ENCODE measurements at regions not wholly inside any gene's neighbourhood (a gene's known extent, or its start where the extent isn't known, plus 50 kb on each side); places are given as distances from the start of the nearest gene placed in this dataset.

GRCh38 chr22:34688825-34689224 lies 377.1 kb upstream of the ISX start:
- Histone ChIP-seq H3K36me3 (ENCODE audit: control insufficient read depth in 4 of 4, insufficient read depth in 3 of 4, low read depth in 1 of 4, low read length in 3 of 4) (no peaks in the 10 kb centered on the region), H3K27me3 (ENCODE audit: control insufficient read depth in 4 of 4, insufficient read depth in 4 of 4, low read length in 3 of 4) (no peaks in the 10 kb centered on the region), H3K4me1 (ENCODE audit: control insufficient read depth in 4 of 4, insufficient read depth in 4 of 4, low read length in 3 of 4) (no peaks in the 10 kb centered on the region), H3K4me3 (ENCODE audit: low read depth in 1 of 3, low read length in 3 of 3) (no peak overlapping the region), H3K27ac (ENCODE audit: low read depth in 1 of 2, low read length in 2 of 2) (no peak overlapping the region), H3K9ac (ENCODE audit: low read depth in 1 of 2, low read length in 2 of 2) (no peak overlapping the region), H3K9me3 (ENCODE audit: control insufficient read depth in 4 of 4, low read length in 3 of 4) (no peaks in the 10 kb centered on the region)
- TF ChIP-seq RAD21 (IDR thresholded peaks at IDR 0.05) (no peak), EGR1 (IDR thresholded peaks at IDR 0.05; ENCODE audit: low read depth in 2 of 2) (no peak), FOXA1 (IDR thresholded peaks at IDR 0.05) (no peak), REST (IDR thresholded peaks at IDR 0.05) (no peak), GABPA (IDR thresholded peaks at IDR 0.05 in 1 of 2, conservative IDR thresholded peaks at IDR 0.05 in 1 of 2) (no peak), YY1 (IDR thresholded peaks at IDR 0.05) (no peak), CTCF (IDR thresholded peaks at IDR 0.05; ENCODE audit: low read depth, low read length, missing input control) (no peak), SP1 (IDR thresholded peaks at IDR 0.05) (no peak), FOXA2 (IDR thresholded peaks at IDR 0.05) (no peak), TAF1 (conservative IDR thresholded peaks at IDR 0.05) (no peak), RXRA (IDR thresholded peaks at IDR 0.05) (no peak), HNF4G (IDR thresholded peaks at IDR 0.05) (no peak), JUND (IDR thresholded peaks at IDR 0.05) (no peak), NR2F2 (IDR thresholded peaks at IDR 0.05) (no peak)
- TF ChIP-seq, protein P1, sequence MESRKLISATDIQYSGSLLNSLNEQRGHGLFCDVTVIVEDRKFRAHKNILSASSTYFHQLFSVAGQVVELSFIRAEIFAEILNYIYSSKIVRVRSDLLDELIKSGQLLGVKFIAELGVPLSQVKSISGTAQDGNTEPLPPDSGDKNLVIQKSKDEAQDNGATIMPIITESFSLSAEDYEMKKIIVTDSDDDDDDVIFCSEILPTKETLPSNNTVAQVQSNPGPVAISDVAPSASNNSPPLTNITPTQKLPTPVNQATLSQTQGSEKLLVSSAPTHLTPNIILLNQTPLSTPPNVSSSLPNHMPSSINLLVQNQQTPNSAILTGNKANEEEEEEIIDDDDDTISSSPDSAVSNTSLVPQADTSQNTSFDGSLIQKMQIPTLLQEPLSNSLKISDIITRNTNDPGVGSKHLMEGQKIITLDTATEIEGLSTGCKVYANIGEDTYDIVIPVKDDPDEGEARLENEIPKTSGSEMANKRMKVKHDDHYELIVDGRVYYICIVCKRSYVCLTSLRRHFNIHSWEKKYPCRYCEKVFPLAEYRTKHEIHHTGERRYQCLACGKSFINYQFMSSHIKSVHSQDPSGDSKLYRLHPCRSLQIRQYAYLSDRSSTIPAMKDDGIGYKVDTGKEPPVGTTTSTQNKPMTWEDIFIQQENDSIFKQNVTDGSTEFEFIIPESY (IDR thresholded peaks at IDR 0.05), result no peak
- TF ChIP-seq, protein P2, sequence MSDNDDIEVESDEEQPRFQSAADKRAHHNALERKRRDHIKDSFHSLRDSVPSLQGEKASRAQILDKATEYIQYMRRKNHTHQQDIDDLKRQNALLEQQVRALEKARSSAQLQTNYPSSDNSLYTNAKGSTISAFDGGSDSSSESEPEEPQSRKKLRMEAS (IDR thresholded peaks at IDR 0.05), result no peak
- TF ChIP-seq, protein P3, sequence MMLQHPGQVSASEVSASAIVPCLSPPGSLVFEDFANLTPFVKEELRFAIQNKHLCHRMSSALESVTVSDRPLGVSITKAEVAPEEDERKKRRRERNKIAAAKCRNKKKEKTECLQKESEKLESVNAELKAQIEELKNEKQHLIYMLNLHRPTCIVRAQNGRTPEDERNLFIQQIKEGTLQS (IDR thresholded peaks at IDR 0.05), result no peak
- DNase-seq (ENCODE audit: low spot score), result no peak
- 29% methylated on average over 1 of the region's 1 CpG for WGBS

DNA sequence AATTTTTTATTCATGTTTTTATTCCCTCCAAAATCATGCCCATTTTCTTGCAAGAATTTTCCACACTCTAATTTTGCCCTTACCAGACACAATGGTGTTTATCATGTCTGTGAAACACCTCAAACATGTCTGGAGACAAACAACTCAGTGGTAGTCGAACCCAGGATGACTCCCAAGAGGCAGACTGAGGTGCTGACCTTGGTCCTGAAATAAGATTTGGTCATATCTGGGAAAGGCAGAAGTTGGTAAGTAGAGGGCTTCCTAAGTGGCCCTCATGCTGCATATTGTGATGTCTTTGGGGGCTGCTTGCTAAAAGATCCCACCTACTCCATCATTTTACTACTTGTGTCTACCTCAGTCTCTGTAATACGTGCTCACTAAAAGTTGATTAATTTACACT lies 369.4 kb upstream of the ISX start:
- H3K27ac ChIP-seq (ENCODE audit: low read depth in 1 of 2, low read length in 2 of 2), result no peak overlapping the region
- 19% methylated on average over 2 of the region's 2 CpGs for WGBS
- no peak for DNase-seq (ENCODE audit: low spot score)
- H3K4me1 ChIP-seq (ENCODE audit: control insufficient read depth in 4 of 4, insufficient read depth in 4 of 4, low read length in 3 of 4), result no peaks in the 10 kb centered on the region
- H3K9me3 ChIP-seq (ENCODE audit: control insufficient read depth in 4 of 4, low read length in 3 of 4), result no peaks in the 10 kb centered on the region
- H3K27me3 ChIP-seq (ENCODE audit: control insufficient read depth in 4 of 4, insufficient read depth in 4 of 4, low read length in 3 of 4), result peaks cover 0 to 11% (median 2%) of the 10 kb centered on the region in 4 donors
- H3K9ac ChIP-seq (ENCODE audit: low read depth in 1 of 2, low read length in 2 of 2), result no peak overlapping the region
- no peak overlapping the region for H3K4me3 ChIP-seq (ENCODE audit: low read depth in 1 of 3, low read length in 3 of 3)
- no peaks in the 10 kb centered on the region for H3K36me3 ChIP-seq (ENCODE audit: control insufficient read depth in 4 of 4, insufficient read depth in 3 of 4, low read depth in 1 of 4, low read length in 3 of 4)
- TF ChIP-seq YY1 (IDR thresholded peaks at IDR 0.05), result no peak
- peak; percentile 92 for TF ChIP-seq REST (IDR thresholded peaks at IDR 0.05)
